Superior temporal gyrus (tissue), 1 donor: ENCODE measurements at regions not wholly inside any gene's neighbourhood (a gene's known extent, or its start where the extent isn't known, plus 50 kb on each side); places are given as distances from the start of the nearest gene placed in this dataset.
A peak's percentile ranks its signal among the peaks of the same experiment; 100 is the strongest.

Experiments used
- DNase-seq: peaks from one replicate; pipeline ENCODE4 v3.0.0-alpha.2; 2016; ENCODE audit errors: extremely low spot score

DNA sequence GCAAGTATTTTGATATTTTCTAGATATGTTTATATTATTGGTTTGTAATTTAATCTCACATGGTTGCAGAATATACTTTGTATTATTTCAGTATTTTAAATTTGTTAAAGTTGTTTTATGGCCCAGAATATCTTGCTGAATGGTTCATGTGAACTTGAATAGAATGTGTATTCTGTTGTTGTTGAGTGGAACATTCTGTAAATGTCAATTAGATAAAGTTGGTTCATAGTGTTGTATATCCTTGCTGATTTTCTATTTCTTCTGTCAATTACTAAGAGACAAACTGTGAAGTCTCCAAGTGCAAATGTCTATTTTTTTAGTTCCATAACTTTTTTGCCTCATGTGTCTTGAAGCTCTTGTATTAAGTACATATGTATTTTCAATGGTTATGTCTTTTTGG lies 411.7 kb downstream of the NPIPA7 start:
- DNase-seq = no peak

DNA sequence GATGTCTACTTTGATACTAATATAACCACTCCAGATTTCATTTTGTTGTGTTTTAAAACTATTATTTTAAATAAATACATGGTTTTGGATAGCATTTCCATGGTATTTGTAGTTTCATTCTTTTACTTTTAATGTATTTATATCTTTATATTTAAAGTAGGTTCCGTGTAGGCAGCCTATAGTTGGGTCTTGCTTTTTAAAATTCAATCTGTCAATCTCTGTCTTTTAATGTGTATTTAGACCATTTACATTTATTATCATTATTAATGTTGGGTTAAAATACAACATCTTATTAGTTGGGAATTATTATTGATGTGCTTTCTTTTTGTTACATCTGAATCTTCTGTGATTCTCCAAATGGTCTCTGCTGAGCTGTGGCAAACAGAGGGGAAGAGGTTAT lies 412.1 kb downstream of the NPIPA7 start:
- no peak for DNase-seq

DNA sequence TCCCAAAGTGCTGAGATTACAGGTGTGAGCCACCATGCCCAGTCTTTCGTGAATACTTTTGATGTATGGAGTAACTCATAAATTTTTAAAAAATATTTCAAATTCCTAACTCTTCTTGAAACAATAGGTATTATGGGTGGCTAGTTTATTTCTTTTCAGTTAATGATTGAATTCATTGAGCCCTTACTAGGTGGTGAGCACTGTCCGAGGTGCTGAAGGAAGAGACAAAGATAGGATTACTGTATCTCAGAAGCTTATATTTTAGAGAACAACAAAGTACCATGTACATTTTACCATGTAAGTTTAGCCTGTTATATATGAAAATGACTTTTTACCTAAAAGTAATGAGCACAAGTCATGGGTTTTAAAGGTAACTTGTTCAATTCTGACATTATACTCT lies 418.3 kb downstream of the NPIPA7 start:
- no peak for DNase-seq

DNA sequence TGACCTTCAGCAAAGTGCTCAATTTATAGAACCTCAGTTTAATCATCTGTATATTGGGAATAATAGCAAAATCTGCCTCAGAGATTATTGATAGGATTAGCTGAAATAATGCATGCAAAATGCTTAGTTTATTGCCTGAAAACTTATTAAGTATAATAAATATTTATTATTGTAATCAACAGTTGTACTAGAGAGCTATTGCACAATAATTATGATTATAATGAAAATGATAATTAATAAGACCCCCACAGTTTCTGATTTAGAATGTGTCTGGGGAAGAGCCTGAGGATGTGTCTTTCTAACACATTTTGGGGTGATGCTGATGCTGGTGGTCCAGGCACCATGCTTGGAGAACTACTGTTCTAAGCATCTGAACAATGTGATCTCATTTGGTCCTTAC lies 419.6 kb downstream of the NPIPA7 start:
- DNase-seq = no peak

DNA sequence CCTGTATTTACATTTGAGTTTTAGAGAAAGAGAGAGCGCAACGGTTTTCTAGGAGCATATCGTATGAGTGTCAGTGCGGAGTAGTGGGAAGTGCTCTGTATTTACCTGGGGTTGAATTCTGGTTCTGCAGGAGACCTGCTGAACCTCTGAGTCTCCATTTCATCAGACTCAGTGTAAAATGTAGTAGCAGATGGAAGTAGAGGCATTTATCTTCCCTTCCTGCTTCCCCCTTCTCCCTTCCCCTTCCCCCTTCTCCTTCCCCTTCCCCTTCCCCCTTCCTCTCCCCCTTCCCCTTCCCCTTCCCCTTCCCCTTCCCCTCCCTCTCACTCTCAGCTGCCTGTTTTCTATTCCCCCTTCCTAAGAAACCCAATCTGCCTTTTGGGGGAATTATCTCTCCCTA lies 426.9 kb downstream of the NPIPA7 start:
- DNase-seq = no peak

DNA sequence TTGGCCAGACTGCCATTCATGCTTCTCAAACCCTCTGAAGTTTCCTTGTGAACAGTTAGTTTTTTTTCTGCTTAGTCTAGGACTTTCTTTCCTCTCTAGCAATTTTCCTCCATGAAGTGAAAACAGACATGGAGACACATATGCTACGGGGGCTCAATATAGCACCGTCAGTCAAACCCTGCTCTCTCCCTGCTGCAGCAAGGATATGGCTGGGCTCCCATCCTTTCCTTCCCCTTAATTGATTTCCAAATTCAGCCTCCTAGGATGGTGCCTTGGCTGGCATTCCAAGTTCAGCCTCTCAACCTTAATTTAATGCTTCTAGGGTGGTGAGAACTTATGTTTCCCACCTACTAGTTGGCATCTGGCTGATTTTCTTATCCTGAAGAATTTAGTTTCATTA lies 436.7 kb downstream of the NPIPA7 start:
- peak; percentile 40 for DNase-seq

DNA sequence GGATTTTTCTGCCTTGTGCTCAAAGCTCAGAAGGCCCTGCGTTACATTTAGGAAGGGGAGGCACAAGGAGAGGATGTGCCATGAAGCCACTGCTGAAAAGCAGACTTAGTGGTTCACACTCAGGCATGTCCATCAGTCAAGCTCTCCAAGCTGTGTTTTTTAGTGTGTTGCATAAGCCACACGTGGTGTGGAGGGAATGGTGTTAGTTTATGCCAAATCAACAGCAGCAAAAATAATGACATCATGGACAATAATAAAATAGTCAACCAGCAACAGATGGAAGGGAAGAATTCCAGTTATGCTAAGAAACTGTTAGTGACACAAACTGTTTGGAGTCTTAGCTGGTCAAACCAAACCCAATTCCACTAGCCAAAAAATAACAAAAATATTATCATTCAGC lies 438.3 kb downstream of the NPIPA7 start:
- DNase-seq = peak; percentile 61

DNA sequence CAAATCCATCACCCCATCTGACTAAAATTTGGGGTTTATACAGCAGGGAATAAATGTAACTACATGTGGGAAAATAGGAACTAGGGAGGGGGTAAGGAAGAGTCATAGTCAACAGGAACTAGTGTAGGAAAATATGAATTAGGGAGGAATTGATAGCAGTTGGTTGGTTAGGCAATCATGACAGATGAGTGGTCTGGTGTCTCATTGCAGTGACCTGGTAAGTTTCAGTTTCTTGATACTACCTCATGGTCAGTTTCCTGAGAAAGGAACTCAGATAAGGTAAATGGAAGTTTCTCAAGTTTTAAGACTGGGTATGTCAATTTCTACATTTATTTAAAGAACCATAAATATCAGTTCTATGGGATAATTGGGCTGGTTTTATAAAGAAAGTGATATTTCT lies 442.3 kb downstream of the NPIPA7 start:
- no peak for DNase-seq

DNA sequence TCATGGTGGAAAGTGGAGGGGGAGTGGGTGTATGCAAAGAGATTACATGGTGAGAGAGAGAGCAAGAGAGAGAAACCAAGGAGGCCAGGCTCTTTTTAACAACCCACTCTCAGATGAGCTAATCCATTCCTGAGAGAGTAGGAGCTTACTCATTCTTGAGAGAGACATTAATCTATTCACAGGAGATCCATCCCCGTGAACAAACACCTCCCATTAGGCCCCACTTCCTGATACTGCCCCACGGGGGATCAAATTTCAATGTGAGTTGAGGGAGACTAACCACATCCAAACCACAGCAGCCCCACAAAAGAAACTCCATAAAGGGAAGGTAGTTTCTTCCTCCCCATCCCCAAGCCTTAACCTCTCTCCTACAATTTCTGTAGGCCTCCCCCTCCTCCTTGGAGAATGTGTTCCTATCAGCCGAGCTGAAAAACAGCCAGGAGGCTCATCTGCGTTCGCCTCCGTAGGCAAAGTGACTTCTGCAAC lies 450.0 kb downstream of the NPIPA7 start:
- no peak for DNase-seq

DNA sequence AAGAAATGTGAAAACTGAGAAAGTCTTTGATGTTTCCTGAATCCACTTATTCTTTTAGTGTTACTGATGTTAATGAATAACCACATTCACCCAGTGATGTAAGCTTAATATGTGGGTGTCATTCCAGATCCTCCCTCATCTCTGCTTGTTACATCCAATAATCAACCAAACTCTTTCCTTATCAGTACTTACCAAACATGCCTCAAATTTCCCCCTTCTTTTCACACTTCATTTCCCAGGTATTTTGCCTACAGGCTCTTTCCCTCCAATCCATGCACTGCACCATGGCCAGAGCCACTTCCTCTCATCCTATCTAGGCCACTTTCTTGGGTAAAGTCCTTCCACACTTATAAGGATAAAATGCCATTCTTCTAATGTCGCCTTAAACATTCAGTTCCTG lies 451.5 kb downstream of the NPIPA7 start:
- no peak for DNase-seq

DNA sequence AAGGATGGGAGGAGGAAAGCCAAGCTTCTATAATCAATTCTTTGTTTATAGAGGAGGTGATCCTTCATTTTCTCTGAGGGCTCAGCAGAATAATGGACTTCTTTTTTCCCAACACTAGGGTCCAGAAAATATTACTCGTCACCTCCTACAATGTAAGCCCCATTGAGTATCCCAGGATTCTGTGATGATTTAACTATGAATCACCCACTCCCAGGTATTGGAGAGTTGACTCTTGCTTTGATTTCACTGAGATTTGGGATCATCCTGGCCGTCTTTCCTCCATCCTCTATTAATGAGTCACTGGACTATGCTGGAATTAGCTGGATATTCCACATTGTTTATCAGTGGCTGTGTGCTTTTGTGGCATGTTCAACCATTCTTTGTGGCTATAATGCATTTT lies 452.0 kb downstream of the NPIPA7 start:
- no peak for DNase-seq

DNA sequence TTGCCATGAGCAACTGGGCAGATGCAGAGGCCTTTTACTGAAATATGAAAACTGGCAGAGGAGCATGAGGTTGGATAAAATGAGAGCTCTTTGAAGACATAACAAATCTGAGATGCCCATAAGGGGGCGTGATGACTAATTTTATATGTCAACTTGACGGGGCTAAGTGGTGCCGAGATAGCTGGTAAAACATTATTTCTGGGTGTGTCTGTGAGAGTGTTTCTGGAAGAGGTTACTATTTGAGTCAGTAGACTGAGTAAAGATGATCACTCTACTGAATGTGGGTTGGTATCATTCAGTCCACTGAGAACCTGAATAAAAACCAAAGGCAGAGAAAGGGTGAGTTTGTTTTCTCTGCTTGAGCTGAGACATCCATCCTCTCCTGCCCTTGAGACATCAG lies 454.2 kb downstream of the NPIPA7 start:
- DNase-seq = no peak

DNA sequence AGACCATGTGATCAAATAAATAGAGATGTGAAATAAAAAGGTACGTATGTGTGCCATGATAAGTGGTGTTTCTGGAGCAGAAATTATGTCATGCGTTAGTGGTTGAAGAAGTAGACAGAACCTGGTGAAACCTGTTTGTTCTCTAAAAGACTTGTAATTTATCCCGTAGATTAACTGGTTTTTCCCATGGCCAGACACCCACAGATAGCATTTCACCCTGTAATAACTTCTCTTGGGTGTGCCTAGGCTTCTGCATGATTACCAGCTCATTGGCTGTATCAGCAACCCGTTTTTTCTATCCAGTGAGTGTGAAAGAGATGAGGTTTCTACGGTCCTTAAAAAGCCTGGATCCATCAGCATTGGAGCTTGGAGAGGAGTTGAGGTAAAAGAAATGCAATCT lies 471.3 kb downstream of the NPIPA7 start:
- no peak for DNase-seq

DNA sequence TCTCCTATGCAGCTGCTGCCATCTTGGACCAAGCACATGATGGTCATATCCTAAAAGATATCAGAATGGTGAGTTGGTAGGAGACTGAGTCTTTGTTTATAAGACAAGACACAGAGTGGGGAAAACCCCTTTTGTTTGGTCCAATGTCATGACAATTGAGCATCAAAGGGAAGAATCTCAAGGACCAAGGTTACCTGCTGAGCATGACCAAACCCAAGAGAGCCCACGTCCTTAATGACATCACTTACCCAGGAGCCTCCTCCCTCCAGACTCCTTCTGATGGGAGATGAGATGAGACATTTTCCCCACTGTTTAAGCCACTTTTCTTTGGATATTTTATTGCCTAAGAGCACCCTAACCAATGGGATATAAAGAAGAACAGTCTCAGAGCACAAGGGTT lies 478.1 kb downstream of the NPIPA7 start:
- no peak for DNase-seq

DNA sequence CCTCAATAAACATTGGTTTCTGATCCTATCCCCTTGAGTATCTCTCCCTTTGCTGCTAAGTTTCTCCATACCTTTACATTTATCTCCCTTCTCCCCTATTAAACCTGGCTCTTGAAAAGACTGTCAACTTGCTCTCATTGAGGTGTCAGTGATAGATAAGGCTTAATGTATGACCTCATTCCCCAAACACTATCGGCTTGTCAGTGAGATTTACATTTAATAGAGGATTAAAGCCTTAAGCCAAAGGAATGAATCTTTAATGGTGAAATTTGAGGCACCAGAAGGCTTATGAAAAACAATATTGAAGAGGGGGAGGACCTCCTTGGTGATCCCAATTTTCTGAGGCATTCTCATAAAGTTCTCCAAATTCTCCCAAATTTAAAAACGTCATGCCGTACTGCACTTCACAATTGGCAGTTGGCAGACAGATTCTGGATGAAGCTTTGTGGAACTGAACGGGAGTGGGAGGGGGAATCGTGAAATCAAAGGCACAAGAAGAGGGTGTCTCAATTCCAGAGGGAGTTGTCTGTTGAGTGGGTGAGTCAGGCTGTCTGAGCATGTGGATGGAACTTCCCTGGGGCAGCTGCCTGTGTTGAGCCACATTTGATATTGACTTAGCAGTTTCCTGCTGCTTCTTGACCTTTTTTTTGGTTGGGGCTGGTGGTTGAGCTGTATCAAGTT lies 478.8 kb downstream of the NPIPA7 start:
- DNase-seq = no peak

DNA sequence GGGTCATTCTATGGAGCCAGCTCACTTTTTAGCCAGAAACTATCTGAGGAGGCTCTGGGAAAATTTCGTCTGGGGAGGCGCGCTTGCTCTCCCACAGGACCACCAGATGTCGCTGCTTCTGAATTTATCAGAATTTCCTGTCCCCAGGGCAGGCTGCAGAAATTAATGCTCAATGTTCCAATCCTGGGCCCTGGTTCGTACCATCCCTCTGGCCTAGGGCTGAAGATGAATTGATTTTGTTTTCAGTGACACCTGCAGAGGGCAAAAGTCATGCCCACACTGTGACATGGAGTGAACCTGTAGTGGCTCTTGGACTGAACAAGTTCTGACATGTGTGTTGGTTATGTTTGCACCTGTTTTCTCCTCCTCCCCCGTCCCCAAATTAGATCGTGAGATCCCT lies 482.6 kb downstream of the NPIPA7 start:
- peak; percentile 85 for DNase-seq

DNA sequence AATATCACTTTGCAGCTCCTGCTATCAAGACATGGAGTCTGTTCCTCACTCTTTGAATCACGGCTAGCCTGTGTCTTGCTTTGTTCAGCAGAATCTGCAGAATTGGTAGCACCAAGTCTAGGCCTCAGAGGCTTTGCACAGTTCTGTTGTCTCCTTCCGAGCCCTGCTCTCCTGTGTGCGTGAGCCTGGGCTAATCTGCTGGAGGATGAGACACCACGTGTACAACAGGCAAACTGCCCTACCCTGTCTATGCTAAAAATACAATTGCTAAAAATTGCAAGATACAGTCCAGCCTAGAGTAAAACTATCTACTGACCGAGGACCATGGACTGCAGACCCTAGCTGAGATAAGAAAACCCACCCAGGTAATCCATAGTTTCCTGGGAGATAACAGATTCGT lies 484.7 kb downstream of the NPIPA7 start:
- DNase-seq = no peak

DNA sequence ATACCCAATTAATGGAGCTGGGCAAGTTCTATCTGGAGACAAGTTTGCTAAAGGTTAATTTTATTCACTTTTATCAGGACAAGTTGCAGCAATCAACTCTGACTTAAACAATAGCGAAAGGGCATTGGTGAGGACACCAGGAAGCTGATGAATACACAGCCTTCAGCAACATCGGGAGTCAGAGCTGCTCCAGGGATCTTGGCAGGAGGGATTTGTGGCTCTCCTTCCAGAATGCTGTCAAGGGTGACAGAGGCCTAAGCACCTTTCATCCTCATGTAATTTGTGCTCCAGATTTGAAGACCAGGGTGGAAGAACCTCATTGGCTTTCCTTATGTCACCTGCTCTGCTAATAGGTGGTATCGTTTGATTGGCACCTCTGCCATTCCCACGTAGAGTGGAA lies 485.6 kb downstream of the NPIPA7 start:
- DNase-seq = no peak

DNA sequence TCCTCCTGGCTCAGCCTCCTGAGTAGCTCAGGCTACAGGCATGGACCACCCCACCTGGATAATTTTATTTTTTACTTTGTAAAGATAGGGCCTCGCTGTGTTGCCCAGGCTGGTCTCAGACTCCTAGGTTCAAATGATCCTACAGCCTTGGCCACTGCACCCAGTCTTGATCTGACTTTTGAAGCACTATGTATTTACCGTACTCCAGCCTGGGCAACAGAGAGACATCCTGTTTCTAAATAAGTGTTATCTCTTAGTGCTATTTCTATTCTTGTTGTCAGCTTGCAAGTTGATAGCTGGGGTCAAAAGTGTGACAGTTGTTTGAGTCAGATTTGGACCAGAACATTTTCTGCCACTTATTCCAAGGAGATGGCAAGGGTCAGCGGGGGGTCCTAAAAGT lies 486.4 kb downstream of the NPIPA7 start:
- no peak for DNase-seq

DNA sequence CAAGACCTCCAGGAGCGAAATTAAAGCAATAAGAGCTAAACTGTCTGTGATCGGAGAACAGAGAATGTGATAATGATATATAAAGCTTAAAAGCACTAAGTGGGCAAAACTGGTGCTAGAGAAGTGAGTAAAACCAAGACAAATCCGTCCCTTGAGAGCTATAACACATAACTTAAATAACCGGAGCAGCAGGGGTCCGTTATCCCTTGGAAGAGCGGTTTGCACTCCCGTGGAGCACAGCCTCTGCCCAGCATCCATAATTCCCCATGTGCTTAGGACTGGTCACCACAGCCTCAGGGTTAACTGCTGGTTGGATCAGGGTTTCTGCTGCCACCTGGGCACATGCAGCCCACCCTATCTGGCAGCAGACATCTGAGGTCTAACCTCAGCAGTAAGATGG lies 489.0 kb downstream of the NPIPA7 start:
- DNase-seq = no peak

DNA sequence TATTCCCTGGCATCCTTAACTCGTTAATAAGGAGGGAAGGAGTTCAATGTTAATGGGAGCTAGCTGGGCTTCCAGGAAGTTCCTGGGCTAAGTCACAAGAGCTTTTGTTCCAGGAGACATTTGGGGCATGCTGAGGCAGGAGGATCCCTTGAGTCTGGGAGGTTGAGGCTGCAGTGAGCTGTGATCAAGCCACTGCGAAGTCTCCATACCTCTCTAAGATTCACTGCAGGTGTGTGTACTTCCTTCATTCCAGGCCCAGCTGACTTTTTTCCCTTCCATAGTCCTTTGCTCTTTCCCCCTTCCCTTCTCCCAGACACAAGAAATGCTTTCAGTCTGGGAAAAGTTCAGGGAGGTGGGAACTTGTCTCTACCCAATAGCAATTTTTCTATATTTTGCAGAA lies 489.8 kb downstream of the NPIPA7 start:
- no peak for DNase-seq

DNA sequence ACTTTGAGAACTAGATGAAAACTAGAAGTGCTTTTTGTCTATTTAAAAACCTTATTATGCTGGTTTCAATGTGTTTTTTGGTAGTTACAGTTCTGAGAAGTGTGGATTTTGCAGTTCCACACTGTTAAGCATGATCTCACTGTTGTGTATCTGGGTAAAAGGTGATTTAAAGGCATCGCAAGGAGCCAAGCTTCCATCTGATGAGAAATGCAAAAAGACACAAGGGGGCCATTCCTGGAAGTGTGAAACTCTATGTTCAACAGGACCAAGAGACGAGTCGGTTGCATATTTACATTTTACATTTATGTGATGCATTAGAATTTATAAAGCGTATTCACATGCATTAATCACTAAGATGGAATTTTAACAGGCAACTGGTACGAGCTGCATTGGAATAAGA lies 490.8 kb downstream of the NPIPA7 start:
- no peak for DNase-seq

DNA sequence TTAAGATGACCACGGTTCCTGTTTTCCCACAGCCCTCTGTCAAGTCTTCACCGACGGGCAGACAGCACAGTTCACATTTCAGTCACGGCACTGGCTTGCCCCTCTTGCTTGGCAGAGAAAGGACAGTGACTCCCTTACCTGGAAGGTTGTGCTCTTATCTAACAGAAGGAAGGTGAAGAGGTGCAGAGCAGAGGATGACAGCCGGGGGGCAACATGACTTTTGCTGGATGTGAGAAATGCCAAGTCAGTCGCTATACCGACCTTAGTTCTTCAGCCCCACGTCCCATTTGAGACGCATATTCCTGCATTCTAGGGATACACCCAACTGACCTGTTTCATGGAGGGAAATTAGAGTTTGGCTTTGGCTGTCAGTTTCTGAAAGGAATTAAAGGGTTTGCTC lies 492.3 kb downstream of the NPIPA7 start:
- no peak for DNase-seq

DNA sequence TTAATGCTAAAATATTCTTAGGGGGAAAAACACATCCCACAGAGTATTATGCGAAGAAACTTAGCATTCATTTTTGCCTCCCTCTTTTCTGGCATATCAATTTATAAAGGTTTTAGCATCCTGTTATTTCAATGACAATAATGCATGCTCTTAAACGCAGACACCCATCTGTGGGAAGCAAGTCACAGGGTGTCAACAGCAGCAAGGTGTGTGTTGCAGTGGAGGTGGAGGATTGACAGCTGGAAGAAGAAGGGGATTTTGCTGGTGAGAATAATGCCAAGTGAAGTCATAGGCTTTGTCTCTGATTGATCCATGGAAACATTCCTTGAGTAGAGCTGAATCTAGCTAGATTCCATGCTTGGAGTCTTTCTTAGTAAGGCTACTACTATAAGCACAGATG lies 498.1 kb downstream of the NPIPA7 start:
- no peak for DNase-seq
